IMR-90 (cell line): ENCODE measurements at regions not wholly inside any gene's neighbourhood (a gene's known extent, or its start where the extent isn't known, plus 50 kb on each side); places are given as distances from the start of the nearest gene placed in this dataset.

ENCODE experiments used
- ATAC-seq: fragments of 200-7000 bp; cut with Tn5 transposase; 2 replicates; pipeline ENCODE4 v1.9.1; 2020; ENCODE audit warnings: low read depth, mild to moderate bottlenecking, moderate library complexity
- BruUV-seq: library from RNA; stranded (reverse); fragments of 400-500 nt; replicated peaks from 2 replicates; lab custom pipeline; 2021; lab: Mats Ljungman, UMichigan
- CTCF ChIA-PET: fragments of 300-600 bp; formaldehyde crosslinking; extraction: SDS; loops from one replicate; lab custom pipeline; 2021; ENCODE audit warnings: antibody characterized with exemption; lab: Yijun Ruan, JAX
- POLR2A ChIA-PET: fragments of 300-600 bp; sonication (Branson Sonifier 250); formaldehyde crosslinking; loops from one replicate; lab custom pipeline; 2022; ENCODE audit warnings: antibody characterized with exemption; ENCODE audit not compliant: unreplicated experiment; lab: Charles Lee
- DNase-seq: peaks from one replicate; pipeline ENCODE4 v3.0.0; 2013
- H2AFZ ChIP-seq: replicated peaks from 2 replicates; pipeline ENCODE3; 2013; ENCODE audit warnings: low read length, mild to moderate bottlenecking; ENCODE audit not compliant: poor library complexity
- H2AK5ac ChIP-seq: 2 replicates; pipeline ENCODE4 v1.6.1; 2013; ENCODE audit warnings: low read depth, low read length, inconsistent platforms
- H2AK9ac ChIP-seq: replicated peaks from 2 replicates; pipeline ENCODE3; 2013; ENCODE audit warnings: mild to moderate bottlenecking, low read depth, low read length, moderate library complexity; ENCODE audit not compliant: poor library complexity
- H2BK120ac ChIP-seq: 2 replicates; pipeline ENCODE4 v1.6.1; 2013; ENCODE audit warnings: low read depth, low read length, inconsistent platforms
- H2BK15ac ChIP-seq: 3 replicates; pipeline ENCODE4 v1.6.1; 2013; ENCODE audit warnings: low read depth, low read length, inconsistent platforms
- H2BK20ac ChIP-seq: 2 replicates; pipeline ENCODE4 v1.6.1; 2013; ENCODE audit warnings: low read depth, mild to moderate bottlenecking, inconsistent platforms, low read length, moderate library complexity
- H2BK5ac ChIP-seq: 2 replicates; pipeline ENCODE4 v1.6.1; 2013; ENCODE audit warnings: mild to moderate bottlenecking, low read depth, low read length, inconsistent platforms; ENCODE audit not compliant: poor library complexity, severe bottlenecking
- H3K14ac ChIP-seq: replicated peaks from 2 replicates; pipeline ENCODE4 v1.6.1; 2013; ENCODE audit warnings: low read depth, low read length, inconsistent platforms
- H3K18ac ChIP-seq: 2 replicates; pipeline ENCODE4 v1.6.1; 2013; ENCODE audit warnings: low read depth, low read length, control low read depth
- H3K23ac ChIP-seq: 2 replicates; pipeline ENCODE4 v1.6.1; 2013; ENCODE audit warnings: low read depth, low read length, inconsistent platforms
- H3K27ac ChIP-seq: 2 replicates; pipeline ENCODE4 v1.5.1; 2013; ENCODE audit warnings: mild to moderate bottlenecking, control low read depth, low read length; ENCODE audit not compliant: insufficient read depth
- H3K27me3 ChIP-seq: 2 replicates; pipeline ENCODE4 v1.6.1; 2013; ENCODE audit warnings: low read length; ENCODE audit not compliant: control insufficient read depth, insufficient read depth
- H3K36me3 ChIP-seq: 2 replicates; pipeline ENCODE4 v1.6.1; 2013; ENCODE audit warnings: low read length, mixed read lengths; ENCODE audit not compliant: control insufficient read depth, insufficient read depth
- H3K4ac ChIP-seq: 2 replicates; pipeline ENCODE4 v1.6.1; 2013; ENCODE audit warnings: low read depth, low read length, inconsistent platforms
- H3K4me1 ChIP-seq: 2 replicates; pipeline ENCODE4 v1.6.1; 2013; ENCODE audit warnings: low read length, mixed read lengths; ENCODE audit not compliant: control insufficient read depth, insufficient read depth
- H3K4me2 ChIP-seq: 2 replicates; pipeline ENCODE4 v1.6.1; 2013; ENCODE audit warnings: low read depth, mild to moderate bottlenecking, control low read depth, low read length, moderate library complexity
- H3K4me3 ChIP-seq: 2 replicates; pipeline ENCODE4 v1.5.1; 2013; ENCODE audit warnings: low read depth, mild to moderate bottlenecking, control low read depth, low read length, moderate library complexity; ENCODE audit not compliant: insufficient read depth
- H3K56ac ChIP-seq: 2 replicates; pipeline ENCODE4 v1.6.1; 2013; ENCODE audit warnings: low read length, inconsistent platforms; ENCODE audit not compliant: insufficient read depth; ENCODE audit errors: extremely low read depth
- H3K79me1 ChIP-seq, 2 experiments: 2 replicates each; pipeline ENCODE4 v1.6.1; 2013; ENCODE audit warnings: low read length in 2 of 2, inconsistent platforms in 1 of 2, low read depth in 1 of 2
- H3K9ac ChIP-seq: 2 replicates; pipeline ENCODE4 v1.6.1; 2013; ENCODE audit warnings: low read depth, low read length, control low read depth
- H3K9me1 ChIP-seq: 2 replicates; pipeline ENCODE4 v1.6.1; 2013; ENCODE audit warnings: low read length, inconsistent platforms; ENCODE audit not compliant: insufficient read depth
- H3K9me3 ChIP-seq: 2 replicates; pipeline ENCODE4 v1.6.1; 2013; ENCODE audit warnings: low read length; ENCODE audit not compliant: control insufficient read depth, insufficient read depth
- H4K20me1 ChIP-seq: 2 replicates; pipeline ENCODE4 v1.6.1; 2013; ENCODE audit warnings: low read length, inconsistent platforms; ENCODE audit not compliant: insufficient read depth
- H4K5ac ChIP-seq: 2 replicates; pipeline ENCODE4 v1.6.1; 2013; ENCODE audit warnings: mild to moderate bottlenecking, low read depth, low read length, control low read depth
- H4K8ac ChIP-seq, 2 experiments: 2 replicates each; pipeline ENCODE4 v1.6.1; 2013; ENCODE audit warnings: low read depth in 2 of 2, low read length in 2 of 2, control low read depth in 1 of 2, inconsistent platforms in 1 of 2
- H4K91ac ChIP-seq: 2 replicates; pipeline ENCODE4 v1.6.1; 2013; ENCODE audit warnings: low read depth, low read length, inconsistent platforms; ENCODE audit not compliant: insufficient read depth
- BHLHE40 ChIP-seq: fragments of 150-350 bp; IDR thresholded peaks from 2 replicates; pipeline ENCODE4 v1.6.1; 2016; ENCODE audit warnings: mild to moderate bottlenecking, low read depth, low read length
- CEBPB ChIP-seq: IDR thresholded peaks from 2 replicates; pipeline ENCODE4 v1.6.1; 2012; ENCODE audit warnings: low read depth, low read length, improper control_type of control experiment
- CHD1 ChIP-seq: IDR thresholded peaks from 2 replicates; pipeline ENCODE4 v1.6.1; 2012; ENCODE audit warnings: low read depth, low read length, improper control_type of control experiment
- CTCF ChIP-seq: conservative IDR thresholded peaks from 2 replicates; pipeline ENCODE4 v1.5.1; 2012; ENCODE audit warnings: mild to moderate bottlenecking, low read depth, low read length, improper control_type of control experiment
- ELK1 ChIP-seq: fragments of 150-350 bp; IDR thresholded peaks from 2 replicates; pipeline ENCODE4 v1.6.1; 2016; ENCODE audit warnings: low read depth, mild to moderate bottlenecking, low read length, moderate library complexity, borderline replicate concordance
- FOS ChIP-seq: fragments of 150-350 bp; IDR thresholded peaks from 2 replicates; pipeline ENCODE4 v1.6.1; 2016; ENCODE audit warnings: low read depth, low read length
- MAFK ChIP-seq: IDR thresholded peaks from 2 replicates; pipeline ENCODE4 v1.6.1; 2012; ENCODE audit warnings: low read depth, low read length, improper control_type of control experiment
- MAZ ChIP-seq: IDR thresholded peaks from 2 replicates; pipeline ENCODE4 v1.6.1; 2012; ENCODE audit warnings: low read depth, mild to moderate bottlenecking, low read length, improper control_type of control experiment, moderate library complexity, borderline replicate concordance
- MXI1 ChIP-seq: IDR thresholded peaks from 2 replicates; pipeline ENCODE4 v1.6.1; 2012; ENCODE audit warnings: low read depth, mild to moderate bottlenecking, low read length, moderate library complexity, borderline replicate concordance
- NFE2L2 ChIP-seq: fragments of 150-350 bp; IDR thresholded peaks from 2 replicates; pipeline ENCODE4 v1.6.1; 2016; ENCODE audit warnings: low read depth, mild to moderate bottlenecking, low read length
- POLR2A ChIP-seq: IDR thresholded peaks from 2 replicates; pipeline ENCODE4 v1.6.1; 2012; ENCODE audit warnings: mild to moderate bottlenecking, low read depth, low read length
- RAD21 ChIP-seq: IDR thresholded peaks from 2 replicates; pipeline ENCODE4 v1.6.1; 2012; ENCODE audit warnings: low read length, improper control_type of control experiment
- RCOR1 ChIP-seq: IDR thresholded peaks from 2 replicates; pipeline ENCODE4 v1.6.1; 2012; ENCODE audit warnings: mild to moderate bottlenecking, low read length, improper control_type of control experiment; ENCODE audit not compliant: insufficient replicate concordance
- RFX5 ChIP-seq: IDR thresholded peaks from 2 replicates; pipeline ENCODE4 v1.8.0; 2012; ENCODE audit warnings: low read depth, mild to moderate bottlenecking, low read length, moderate library complexity
- SMC3 ChIP-seq: fragments of 150-350 bp; IDR thresholded peaks from 2 replicates; pipeline ENCODE4 v1.6.1; 2016; ENCODE audit warnings: low read depth, mild to moderate bottlenecking, antibody characterized with exemption, low read length, moderate library complexity
- WGBS, 2 experiments: methylation state at CpG; one replicate each; pipeline versions ENCODE4 v1.1.5 to v1.1.7; 2013; ENCODE audit warnings: missing lambda C conversion rate in 2 of 2; ENCODE audit not compliant: insufficient read length in 1 of 2; ENCODE audit errors: extremely low coverage in 2 of 2; 5-methylcytosine and 5-hydroxymethylcytosine counted together
- dilution Hi-C: fragments of 300-500 bp; cut with HindIII; formaldehyde crosslinking; loops from one replicate; pipeline ENCODE4 v1.14.3; 2018; ENCODE audit warnings: low sequenced_read_pairs; ENCODE audit not compliant: unreplicated experiment
- in situ Hi-C: fragments of 300-500 bp; cut with MboI; formaldehyde crosslinking; loops from 3 replicates; pipeline ENCODE4 v1.14.3; 2019; ENCODE audit warnings: low sequenced_read_pairs, inconsistent platforms, mixed read lengths
- intact Hi-C: fragments of 100-400 bp; cut with micrococcal nuclease; formaldehyde crosslinking; loops from 2 replicates; pipeline ENCODE4 v1.10.0; 2022
- TF ChIP-seq, protein P1 (sequence below): fragments of 150-350 bp; IDR thresholded peaks from 2 replicates; pipeline ENCODE4 v1.6.1; 2017; ENCODE audit warnings: mild to moderate bottlenecking, antibody characterized with exemption, low read length, low read depth

DNA sequence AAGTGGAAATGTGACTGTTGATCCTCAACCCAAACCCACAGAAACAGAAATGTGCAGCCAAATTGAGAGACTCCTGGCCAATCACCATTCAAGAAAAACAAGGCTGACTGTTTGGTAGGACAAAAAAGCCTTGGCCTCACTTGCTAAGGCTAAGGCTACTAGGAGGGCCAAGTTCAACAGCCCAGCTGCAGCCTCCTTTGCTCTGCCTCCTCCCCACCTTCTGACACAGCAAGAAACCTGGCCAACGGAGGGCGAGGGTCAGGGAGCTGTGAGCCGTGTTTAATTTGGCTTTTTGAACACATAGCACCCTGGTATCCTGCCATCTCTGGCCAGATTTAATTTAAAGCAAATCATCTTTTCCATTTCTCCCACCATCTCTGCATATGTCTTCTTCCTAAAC, 165.8 kb upstream of the RAB4A start:
- H3K9me3 ChIP-seq = peaks cover 3% of the 10 kb centered on the region; the same call in 1 of the 2 replicates
- H2BK15ac ChIP-seq = no peak overlapping the region
- DNase-seq (no peak), ATAC-seq (no peak)
- H3K9me1 ChIP-seq = no peaks in the 10 kb centered on the region
- no peak overlapping the region for H3K4ac ChIP-seq
- H4K5ac ChIP-seq = no peak overlapping the region
- no peak overlapping the region for H3K4me3 ChIP-seq
- H4K20me1 ChIP-seq = no peaks in the 10 kb centered on the region
- H2BK120ac ChIP-seq = no peak overlapping the region
- no peak overlapping the region for H3K4me2 ChIP-seq
- no peaks in the 10 kb centered on the region for H3K36me3 ChIP-seq
- no peak overlapping the region for H3K56ac ChIP-seq
- no peak overlapping the region for H2AK9ac ChIP-seq
- H2AK5ac ChIP-seq = no peak overlapping the region
- H2BK5ac ChIP-seq = no peak overlapping the region
- in situ Hi-C loops (no loop called here), dilution Hi-C loops (no loop called here), intact Hi-C loops (no loop called here)
- WGBS, 2 experiments = no CpG with 5 or more reads among the region's 3 CpGs
- H2BK20ac ChIP-seq = no peak overlapping the region
- POLR2A ChIA-PET = no interaction called here
- H3K27me3 ChIP-seq = peaks cover 46% of the 10 kb centered on the region; the same call in 1 of the 2 replicates
- H4K91ac ChIP-seq = no peak overlapping the region
- H3K4me1 ChIP-seq = no peaks in the 10 kb centered on the region
- TF ChIP-seq CTCF (no peak), BHLHE40 (no peak), NFE2L2 (no peak), MXI1 (no peak), RCOR1 (no peak), MAFK (no peak), MAZ (no peak), CEBPB (no peak), RAD21 (no peak), RFX5 (no peak), FOS (no peak), ELK1 (no peak), SMC3 (no peak), CHD1 (no peak), POLR2A (no peak)
- TF ChIP-seq, protein P1, sequence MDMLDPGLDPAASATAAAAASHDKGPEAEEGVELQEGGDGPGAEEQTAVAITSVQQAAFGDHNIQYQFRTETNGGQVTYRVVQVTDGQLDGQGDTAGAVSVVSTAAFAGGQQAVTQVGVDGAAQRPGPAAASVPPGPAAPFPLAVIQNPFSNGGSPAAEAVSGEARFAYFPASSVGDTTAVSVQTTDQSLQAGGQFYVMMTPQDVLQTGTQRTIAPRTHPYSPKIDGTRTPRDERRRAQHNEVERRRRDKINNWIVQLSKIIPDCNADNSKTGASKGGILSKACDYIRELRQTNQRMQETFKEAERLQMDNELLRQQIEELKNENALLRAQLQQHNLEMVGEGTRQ = no peak
- H3K23ac ChIP-seq = no peak overlapping the region
- H3K14ac ChIP-seq = no peak overlapping the region
- no TSS peak for BruUV-seq
- no peak overlapping the region for H4K8ac ChIP-seq
- no peak overlapping the region for H3K27ac ChIP-seq
- no peak overlapping the region for H3K9ac ChIP-seq
- H3K79me1 ChIP-seq = no peaks in the 10 kb centered on the region
- no peak overlapping the region for H3K18ac ChIP-seq
- no peak overlapping the region for H2AFZ ChIP-seq
- CTCF ChIA-PET = no interaction called here
